ENCODE measurements at regions not wholly inside any gene's neighbourhood (a gene's known extent, or its start where the extent isn't known, plus 50 kb on each side); places are given as distances from the start of the nearest gene placed in this dataset.

DNA sequence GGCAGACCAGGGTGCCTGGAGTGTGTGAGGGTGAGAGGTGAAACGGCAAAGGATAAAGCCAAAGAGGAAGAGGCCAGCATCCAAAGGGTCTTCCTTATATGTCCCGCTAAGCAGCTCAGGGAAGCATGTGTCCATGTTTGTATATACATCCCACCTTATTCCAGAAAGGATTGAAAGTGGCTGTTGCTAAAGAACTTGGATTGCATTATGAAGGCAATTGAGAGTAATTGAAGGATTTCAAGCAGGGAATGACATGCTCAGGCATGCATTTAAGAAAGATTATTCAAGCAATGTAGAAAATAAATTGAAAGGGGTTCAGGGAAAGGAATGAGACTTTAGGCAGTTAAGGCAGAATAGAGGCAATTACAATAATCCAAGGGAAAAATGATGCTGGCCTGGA, 237.6 kb upstream of the SOX9 start:
- FAIRE-seq (peak; percentile 16), DNase-seq (ENCODE audit: insufficient read length, low spot score) (no peak)

DNA sequence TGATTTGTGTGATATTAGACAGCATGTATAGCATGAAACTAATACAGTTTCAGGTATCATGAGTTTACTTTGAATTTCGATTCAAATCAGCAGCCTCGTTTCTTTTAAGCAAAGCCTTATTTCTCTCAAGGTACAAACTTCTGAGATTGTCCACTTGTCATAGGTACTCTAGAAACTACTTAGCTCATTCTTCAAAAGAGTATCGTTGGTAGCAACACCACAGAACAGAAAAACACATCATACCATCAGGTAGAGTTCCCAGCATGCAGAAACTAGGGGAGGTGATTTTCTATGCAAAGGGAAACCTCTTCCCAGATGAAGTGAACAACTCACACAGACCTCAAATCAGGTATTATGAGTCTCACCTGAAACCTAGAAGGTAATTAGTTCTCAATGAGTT, 237.0 kb upstream of the SOX9 start:
- FAIRE-seq = no peak

GRCh38 chr17:71885662-71886061, 235.2 kb upstream of the SOX9 start:
- no peak for DNase-seq (ENCODE audit: insufficient read length, low spot score)
- FAIRE-seq = no peak

More for the DNA sequence above, 237.0 kb upstream of the SOX9 start:
- DNase-seq (ENCODE audit: insufficient read length, low spot score) = no peak

DNA sequence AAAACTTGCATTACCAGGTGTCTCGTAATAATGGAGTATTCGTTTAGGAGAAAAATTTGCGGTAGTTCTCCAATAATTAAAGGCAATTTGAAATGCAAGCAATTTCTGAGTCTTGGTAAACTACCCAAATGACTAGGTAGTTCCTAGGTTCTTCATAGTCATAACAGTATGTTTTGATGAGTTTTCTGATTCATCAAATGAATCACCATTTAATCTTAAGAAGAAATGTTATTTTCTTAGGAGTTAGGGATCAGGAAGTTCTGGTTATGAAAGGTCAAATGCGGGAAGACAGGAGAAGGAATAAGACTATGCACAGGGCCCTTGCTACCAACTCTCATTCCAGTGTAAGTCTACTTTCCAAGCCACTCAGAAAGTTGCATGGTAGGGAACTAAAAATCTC, 221.5 kb upstream of the SOX9 start:
- FAIRE-seq = no peak
- DNase-seq (ENCODE audit: insufficient read length, low spot score) = no peak

- peak; percentile 16 for FAIRE-seq
- DNase-seq (ENCODE audit: insufficient read length, low spot score) = peak; percentile 29
Observed at GRCh38 chr17:71900621-71901229, 220.1 kb upstream of the SOX9 start.

DNA sequence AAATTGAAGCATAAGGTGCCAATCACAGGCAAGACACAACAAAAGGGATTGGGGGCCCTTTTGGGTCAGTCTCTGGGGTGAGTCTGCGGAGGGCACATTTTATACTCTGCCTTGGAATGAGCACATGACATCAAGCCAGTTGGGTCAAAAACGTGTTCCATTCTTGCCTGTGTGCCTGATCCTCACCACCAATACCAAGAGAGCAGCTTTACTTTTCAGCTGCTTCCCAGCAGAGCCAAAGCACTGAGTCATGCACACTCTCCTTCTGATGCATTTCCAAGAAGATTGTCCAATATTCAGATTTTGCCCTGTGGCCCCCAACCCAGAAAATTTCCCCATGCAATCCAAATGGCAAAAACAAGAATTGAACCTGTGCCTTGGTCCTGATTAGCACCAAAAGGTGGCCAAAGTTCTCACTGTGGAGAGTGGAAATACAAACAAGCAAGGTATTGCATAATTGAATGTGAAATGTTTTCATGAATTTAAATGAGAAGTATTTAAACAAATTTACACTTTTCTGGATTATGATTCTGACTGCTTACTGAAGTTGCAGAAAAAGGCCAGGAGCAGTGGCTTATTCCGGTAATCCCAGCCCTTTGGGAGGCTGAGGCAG, 217.8 kb upstream of the SOX9 start:
- DNase-seq (ENCODE audit: insufficient read length, low spot score) (no peak), FAIRE-seq (peak; percentile 89)

DNA sequence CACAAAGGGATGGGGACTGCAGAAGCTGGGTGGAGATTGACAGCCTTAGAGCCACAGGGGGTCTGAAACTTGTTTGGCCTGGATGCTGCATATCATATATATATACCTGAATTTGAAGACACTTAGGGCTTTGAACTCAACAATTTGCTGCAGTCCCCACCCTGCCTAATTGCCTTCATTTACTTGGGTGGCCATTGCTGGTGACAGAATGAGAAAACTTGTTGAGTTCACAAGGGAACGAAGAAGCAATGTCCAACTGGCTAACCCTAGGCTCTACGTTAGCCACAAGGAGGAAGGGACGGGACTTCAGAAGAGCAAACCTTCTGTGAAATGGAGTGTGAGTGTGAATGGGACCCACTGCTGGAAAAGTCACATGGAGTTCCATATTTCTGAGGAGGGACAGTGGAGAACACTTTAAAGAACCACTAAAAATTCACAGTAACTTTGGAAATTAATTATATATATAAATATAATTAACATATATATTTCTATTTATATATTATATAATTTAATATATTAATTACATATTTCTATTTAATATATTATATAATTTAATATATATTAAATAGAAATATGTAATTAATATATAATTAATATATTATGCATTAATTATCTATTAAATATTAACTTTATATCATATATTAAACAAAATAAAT, 215.3 kb upstream of the SOX9 start:
- DNase-seq (ENCODE audit: insufficient read length, low spot score) (no peak), FAIRE-seq (no peak)

DNA sequence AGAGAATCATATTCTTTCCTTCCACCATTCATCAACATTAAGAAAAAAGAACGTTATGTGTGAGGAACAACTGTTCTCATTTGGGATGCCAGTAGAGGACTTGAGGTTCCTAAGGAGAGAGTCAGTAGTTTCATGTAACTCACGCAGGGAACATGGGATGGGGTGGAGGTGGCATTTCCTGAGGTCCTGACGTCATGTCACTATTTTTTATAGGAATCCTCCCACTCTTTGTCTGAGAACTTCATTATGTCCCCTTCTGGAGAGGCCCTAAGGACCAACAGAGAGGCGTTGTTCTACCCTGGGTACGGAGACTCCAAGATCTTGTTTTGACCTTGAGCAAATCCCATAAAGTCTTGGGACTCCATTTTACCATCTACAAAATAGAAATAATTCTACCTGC, 211.7 kb upstream of the SOX9 start:
- FAIRE-seq = no peak

GRCh38 chr17:71910002-71910401, 210.8 kb upstream of the SOX9 start:
- FAIRE-seq (no peak), DNase-seq (ENCODE audit: insufficient read length, low spot score) (no peak)

More for the DNA sequence above, 211.7 kb upstream of the SOX9 start:
- DNase-seq (ENCODE audit: insufficient read length, low spot score) = no peak

DNA sequence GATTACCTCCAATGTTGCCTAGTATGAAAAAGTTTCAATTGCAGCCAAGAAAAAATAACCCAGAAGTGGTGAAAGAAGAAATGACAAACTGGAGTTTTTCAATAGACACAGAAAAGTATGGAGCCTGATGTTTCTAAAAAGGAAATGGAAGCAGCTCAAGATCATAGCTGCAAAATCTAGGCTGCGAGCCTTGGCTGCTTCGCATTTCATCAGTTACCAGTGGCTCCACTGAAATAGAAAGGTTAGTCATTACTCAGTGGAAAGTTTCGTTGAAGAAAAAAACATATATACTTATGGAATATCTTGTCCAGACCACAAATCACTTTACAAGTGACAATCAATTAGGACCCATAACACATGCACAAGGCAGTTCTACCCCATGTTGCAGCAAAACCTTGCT, 206.8 kb upstream of the SOX9 start:
- FAIRE-seq (no peak), DNase-seq (ENCODE audit: insufficient read length, low spot score) (no peak)

- FAIRE-seq (no peak), DNase-seq (ENCODE audit: insufficient read length, low spot score) (no peak)
Observed at GRCh38 chr17:71914812-71915211, 206.0 kb upstream of the SOX9 start.

DNA sequence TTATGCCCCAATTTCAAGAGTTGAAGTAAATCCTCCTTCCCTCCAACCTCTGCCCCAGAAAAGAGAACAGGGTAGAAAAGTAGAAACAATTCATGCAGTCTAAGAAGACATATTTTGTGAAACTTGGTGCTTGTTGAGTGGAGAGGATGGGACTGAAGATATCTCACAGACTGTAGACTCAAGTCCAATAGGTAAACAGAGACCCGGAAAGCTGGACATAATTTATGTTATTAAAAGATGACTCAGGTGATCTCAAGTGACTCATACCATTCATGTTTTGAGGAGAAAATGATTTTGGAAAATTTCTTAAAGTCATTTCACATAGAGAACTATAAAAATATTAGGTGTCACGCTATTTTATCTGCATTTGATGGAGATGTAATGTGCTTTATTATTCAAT, 203.1 kb upstream of the SOX9 start:
- no peak for FAIRE-seq
- no peak for DNase-seq (ENCODE audit: insufficient read length, low spot score)

- DNase-seq (ENCODE audit: insufficient read length, low spot score) (no peak), FAIRE-seq (no peak)
Observed at GRCh38 chr17:71919186-71919585, 201.6 kb upstream of the SOX9 start.

- DNase-seq (ENCODE audit: insufficient read length, low spot score) = no peak
- no peak for FAIRE-seq
Observed at GRCh38 chr17:71919896-71920295, 200.9 kb upstream of the SOX9 start.

GRCh38 chr17:71921796-71922195, 199.0 kb upstream of the SOX9 start:
- DNase-seq (ENCODE audit: insufficient read length, low spot score) = no peak
- peak; percentile 88 for FAIRE-seq

DNA sequence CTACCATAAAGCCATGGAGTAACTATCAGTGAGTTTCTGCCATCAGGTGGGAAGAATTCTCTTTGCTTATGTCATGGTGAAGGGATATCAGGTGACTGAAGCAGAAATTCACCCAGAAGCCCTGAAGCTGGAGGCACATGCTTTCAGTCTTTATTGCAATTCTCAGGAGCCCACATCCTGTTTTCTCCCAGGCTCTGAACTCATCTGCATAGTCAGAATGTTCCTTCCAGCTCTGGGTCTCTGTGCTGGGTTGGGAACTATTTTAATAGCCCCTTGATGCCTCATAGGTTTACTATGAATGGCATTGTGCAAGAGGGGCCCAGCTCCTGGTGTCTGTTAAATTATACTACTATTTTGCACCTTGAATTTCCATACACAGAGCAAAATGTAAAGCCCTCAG, 198.4 kb upstream of the SOX9 start:
- FAIRE-seq (peak; percentile 49), DNase-seq (ENCODE audit: insufficient read length, low spot score) (peak; percentile 82)

DNA sequence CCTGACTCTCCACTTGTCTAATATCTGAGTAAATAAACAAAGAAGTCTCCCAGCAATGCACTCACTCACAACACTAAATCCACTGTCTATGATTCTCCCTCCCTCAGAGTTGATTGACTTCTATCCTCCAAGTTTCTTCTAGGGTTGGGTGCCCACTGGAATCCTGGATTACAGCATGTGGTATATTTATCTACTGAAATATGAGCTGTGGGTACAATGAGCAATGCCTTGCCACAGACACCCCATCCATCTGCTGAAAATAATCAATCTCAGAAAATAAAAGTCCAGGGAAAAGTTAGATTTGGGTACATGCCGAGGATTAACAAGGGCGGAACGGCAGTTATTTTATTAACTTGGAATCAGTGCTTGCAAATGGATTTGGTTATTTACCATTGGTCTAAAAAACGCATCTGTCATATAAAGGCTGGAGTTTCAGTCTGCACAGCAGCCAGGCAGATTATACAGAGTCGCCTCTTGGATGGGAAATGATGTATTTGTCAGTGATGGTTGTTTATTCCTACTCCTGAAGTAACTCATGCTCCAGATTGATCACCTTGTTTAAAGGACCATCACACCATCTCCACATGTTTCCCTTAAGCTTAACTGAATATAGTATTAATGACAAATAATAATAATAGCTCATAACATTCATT, 193.9 kb upstream of the SOX9 start:
- peak; percentile 25 for DNase-seq (ENCODE audit: insufficient read length, low spot score)
- FAIRE-seq = no peak

DNA sequence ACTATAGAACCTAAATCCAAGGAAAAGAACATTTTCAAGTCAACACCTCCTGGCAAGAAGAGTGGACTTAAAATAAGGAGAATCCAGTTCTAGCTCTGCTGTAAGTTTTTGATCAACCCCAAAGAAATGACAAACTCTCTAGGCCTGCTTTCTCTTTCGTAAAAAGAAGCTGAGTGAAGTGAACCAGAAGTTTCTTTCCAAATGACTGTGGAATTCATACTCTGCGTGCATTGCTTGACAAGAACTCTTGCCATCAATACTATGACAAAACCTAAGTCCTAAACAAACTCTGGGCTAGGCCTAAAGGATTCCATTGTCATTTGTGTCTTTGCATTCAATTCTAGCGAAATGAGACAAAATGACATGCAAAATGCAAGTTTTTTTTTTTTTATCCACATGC, 187.5 kb upstream of the SOX9 start:
- DNase-seq (ENCODE audit: insufficient read length, low spot score) (no peak), FAIRE-seq (no peak)

DNA sequence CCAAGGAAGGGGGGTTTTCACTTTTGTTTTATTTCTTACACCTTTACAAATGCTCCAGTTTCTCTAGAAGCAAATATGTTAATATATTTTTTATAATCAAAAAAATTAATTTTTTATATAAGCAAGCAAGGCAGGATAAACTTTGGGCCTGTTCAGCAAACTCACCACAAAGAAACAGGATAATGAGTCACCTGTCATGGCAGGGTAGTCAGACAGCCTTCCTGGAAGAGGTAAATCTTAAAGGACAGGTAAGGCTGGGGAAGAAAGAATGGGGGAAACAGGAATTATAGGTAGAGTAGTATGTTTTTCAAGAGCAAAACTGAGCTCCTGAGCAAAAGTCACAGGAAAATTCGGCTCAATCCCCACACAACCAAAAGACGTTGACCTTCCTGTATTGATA, 186.3 kb upstream of the SOX9 start:
- FAIRE-seq (no peak), DNase-seq (ENCODE audit: insufficient read length, low spot score) (no peak)

DNA sequence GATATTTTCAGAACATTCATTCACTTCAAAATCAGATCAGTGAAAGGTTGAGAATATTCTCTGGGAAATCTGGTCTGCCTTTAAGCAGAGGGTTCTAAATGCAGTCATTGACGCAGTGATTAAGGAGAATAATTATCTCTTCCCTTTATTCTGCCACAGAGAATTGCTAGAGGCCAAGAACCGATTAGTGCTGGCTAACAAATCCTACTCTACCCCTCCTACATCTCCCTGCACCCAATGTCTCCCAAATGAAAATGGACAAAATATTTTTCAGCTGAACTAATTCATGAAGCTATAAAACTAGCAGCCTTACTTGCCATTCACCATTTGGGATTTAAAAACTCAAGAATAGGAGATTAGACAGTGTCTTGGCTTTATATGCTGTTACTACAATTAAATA, 185.5 kb upstream of the SOX9 start:
- FAIRE-seq (no peak), DNase-seq (ENCODE audit: insufficient read length, low spot score) (no peak)

DNA sequence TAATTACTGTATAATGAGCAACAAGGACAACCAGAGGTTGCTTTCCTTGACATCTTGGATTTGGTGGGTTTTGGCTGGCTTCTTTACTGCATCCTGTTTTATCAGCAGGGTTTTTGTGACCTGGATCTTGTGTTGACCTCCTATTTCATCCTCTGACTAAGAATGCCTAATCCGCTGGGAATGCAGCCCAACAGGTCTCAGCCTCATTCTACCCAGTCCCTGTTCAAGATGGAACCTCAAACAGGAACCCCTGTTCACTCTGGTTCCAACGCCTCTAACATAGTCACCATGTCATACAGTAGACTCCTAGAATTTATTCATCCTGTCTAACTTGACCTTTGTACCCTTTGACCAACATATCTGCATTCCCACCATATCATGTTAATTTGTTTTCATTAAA, 183.8 kb upstream of the SOX9 start:
- DNase-seq (ENCODE audit: insufficient read length, low spot score) (no peak), FAIRE-seq (no peak)

DNA sequence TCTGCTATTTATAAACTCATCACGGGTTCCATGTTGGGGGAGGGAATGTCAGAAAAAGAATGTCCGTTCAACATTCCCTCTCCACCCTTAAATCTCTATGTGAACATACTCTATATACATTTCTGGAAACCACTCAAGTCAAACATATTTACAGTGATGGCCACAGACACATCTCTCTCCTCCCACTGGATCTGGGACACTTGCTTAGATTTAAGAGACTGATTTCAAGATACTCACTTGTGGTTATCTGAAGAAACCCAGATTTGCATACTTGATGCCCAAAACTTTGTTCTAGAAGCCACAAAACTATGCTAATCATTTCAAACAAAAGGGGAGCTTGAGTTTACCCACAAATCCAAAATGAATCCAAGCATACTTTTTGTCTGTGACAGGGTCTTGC, 182.9 kb upstream of the SOX9 start:
- no peak for DNase-seq (ENCODE audit: insufficient read length, low spot score)
- FAIRE-seq = no peak
